ENCODE measurements at regions not wholly inside any gene's neighbourhood (a gene's known extent, or its start where the extent isn't known, plus 50 kb on each side); places are given as distances from the start of the nearest gene placed in this dataset.

GRCh38 chr19:31046024-31046423, 303.2 kb downstream of the TSHZ3 start:
- no peak for TF ChIP-seq EZH2 (IDR thresholded peaks at IDR 0.05; ENCODE audit: borderline replicate concordance, insufficient read depth, low read length, poor library complexity, severe bottlenecking)
- TF ChIP-seq CTCF (IDR thresholded peaks at IDR 0.05; ENCODE audit: poor library complexity, severe bottlenecking), result no peak
- TF ChIP-seq MXI1 (conservative IDR thresholded peaks at IDR 0.05; ENCODE audit: poor library complexity, severe bottlenecking), result no peak
- TF ChIP-seq POLR2AphosphoS5 (IDR thresholded peaks at IDR 0.05), result no peak
- no peak for TF ChIP-seq RAD21 (conservative IDR thresholded peaks at IDR 0.05)
- no peak for TF ChIP-seq EP300 (conservative IDR thresholded peaks at IDR 0.05; ENCODE audit: poor library complexity, severe bottlenecking)
- TF ChIP-seq REST (IDR thresholded peaks at IDR 0.05; ENCODE audit: borderline replicate concordance), result no peak
- no peak for TF ChIP-seq SMC3 (conservative IDR thresholded peaks at IDR 0.05; ENCODE audit: poor library complexity)

All from neural cell (in vitro differentiated cells).